BE2C (cell line): ENCODE measurements at regions not wholly inside any gene's neighbourhood (a gene's known extent, or its start where the extent isn't known, plus 50 kb on each side); places are given as distances from the start of the nearest gene placed in this dataset.
"Not testable (repeated sequence)": the region's sequence is repeated elsewhere in the genome, so short reads cannot be mapped to it uniquely, and the experiment has no call there.

ENCODE experiments used
- DNase-seq: peaks from one replicate; pipeline ENCODE4 v3.0.0-alpha.2; 2020
- H3K27me3 ChIP-seq: fragments of 250-450 bp; sonication (Bioruptor Pico); 2 replicates; pipeline ENCODE4 v1.5.1; 2020; ENCODE audit warnings: mild to moderate bottlenecking
- H3K36me3 ChIP-seq: fragments of 250-450 bp; sonication (Bioruptor Pico); 2 replicates; pipeline ENCODE4 v1.5.1; 2020; ENCODE audit warnings: mild to moderate bottlenecking
- H3K4me1 ChIP-seq: fragments of 250-450 bp; sonication (Bioruptor Pico); 2 replicates; pipeline ENCODE4 v1.5.1; 2020
- H3K4me3 ChIP-seq: 2 replicates; pipeline ENCODE4 v1.5.1; 2011; ENCODE audit warnings: low read depth, low read length
- H3K9me3 ChIP-seq: fragments of 250-450 bp; sonication (Bioruptor Pico); 2 replicates; pipeline ENCODE4 v1.5.1; 2020
- TF ChIP-seq, protein P1 (sequence below): IDR thresholded peaks from 2 replicates; pipeline ENCODE4 v1.5.1; 2012; ENCODE audit warnings: mild to moderate bottlenecking, low read depth, low read length

DNA sequence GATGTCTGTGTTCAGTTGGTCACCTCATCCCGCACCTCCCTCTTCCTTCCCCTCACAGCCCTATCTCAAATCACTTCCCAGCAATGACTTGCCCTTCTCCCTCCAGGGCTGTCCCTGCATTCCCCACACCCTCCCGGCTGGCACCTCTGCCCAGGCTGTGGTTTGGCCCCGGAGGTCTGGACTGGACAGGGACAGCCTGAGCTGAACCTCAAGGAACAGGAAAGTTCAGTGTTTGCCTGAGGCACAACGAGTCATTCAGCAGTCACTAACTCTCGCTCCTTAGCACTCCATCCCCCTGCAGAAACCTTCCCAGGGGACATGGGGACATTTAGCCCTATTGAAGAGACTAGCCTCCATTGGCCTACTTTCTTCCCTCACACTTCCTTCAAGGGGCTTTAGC, 58.3 kb upstream of the MAP3K1 start:
- Histone ChIP-seq H3K9me3 (0 out of 2 replicates have a peak, but pooled peaks cover 3% of the 10 kb centered on the region), H3K4me3 (no peak overlapping the region), H3K36me3 (no peaks in the 10 kb centered on the region), H3K4me1 (peaks cover 9% of the 10 kb centered on the region), H3K27me3 (no peaks in the 10 kb centered on the region)
- TF ChIP-seq, protein P1, sequence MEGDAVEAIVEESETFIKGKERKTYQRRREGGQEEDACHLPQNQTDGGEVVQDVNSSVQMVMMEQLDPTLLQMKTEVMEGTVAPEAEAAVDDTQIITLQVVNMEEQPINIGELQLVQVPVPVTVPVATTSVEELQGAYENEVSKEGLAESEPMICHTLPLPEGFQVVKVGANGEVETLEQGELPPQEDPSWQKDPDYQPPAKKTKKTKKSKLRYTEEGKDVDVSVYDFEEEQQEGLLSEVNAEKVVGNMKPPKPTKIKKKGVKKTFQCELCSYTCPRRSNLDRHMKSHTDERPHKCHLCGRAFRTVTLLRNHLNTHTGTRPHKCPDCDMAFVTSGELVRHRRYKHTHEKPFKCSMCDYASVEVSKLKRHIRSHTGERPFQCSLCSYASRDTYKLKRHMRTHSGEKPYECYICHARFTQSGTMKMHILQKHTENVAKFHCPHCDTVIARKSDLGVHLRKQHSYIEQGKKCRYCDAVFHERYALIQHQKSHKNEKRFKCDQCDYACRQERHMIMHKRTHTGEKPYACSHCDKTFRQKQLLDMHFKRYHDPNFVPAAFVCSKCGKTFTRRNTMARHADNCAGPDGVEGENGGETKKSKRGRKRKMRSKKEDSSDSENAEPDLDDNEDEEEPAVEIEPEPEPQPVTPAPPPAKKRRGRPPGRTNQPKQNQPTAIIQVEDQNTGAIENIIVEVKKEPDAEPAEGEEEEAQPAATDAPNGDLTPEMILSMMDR, result no peak
- peak; percentile 27 for DNase-seq

DNA sequence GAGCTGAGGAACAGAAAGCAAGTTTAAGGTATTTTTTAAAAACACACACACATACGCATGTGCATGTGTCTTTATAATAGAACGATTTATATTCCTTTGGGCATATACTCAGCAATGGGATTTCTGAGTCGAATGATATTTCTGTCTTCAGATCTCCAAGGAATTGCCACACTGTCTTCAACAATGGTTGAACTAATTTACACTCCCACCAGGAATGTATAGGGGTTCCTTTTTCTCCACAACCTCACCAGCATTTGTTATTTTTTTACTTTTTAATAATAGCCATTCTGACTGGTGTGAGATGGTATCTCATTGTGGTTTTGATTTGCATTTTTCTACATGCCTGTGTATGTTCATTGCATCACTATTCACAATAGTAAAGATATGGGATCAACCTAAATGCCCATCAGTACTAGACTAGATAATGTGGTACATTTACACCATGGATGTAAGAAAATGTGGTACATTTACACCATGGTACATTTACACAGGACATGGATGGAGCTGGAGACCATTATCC, 60.3 kb upstream of the MAP3K1 start:
- H3K9me3 ChIP-seq, result 0 out of 2 replicates have a peak, but pooled peaks cover 3% of the 10 kb centered on the region
- H3K36me3 ChIP-seq, result no peaks in the 10 kb centered on the region
- no peak for DNase-seq
- H3K4me3 ChIP-seq, result no peak overlapping the region
- TF ChIP-seq, protein P1, result no peak
- no peaks in the 10 kb centered on the region; the same call in 1 of the 2 replicates for H3K4me1 ChIP-seq
- H3K27me3 ChIP-seq, result no peaks in the 10 kb centered on the region

DNA sequence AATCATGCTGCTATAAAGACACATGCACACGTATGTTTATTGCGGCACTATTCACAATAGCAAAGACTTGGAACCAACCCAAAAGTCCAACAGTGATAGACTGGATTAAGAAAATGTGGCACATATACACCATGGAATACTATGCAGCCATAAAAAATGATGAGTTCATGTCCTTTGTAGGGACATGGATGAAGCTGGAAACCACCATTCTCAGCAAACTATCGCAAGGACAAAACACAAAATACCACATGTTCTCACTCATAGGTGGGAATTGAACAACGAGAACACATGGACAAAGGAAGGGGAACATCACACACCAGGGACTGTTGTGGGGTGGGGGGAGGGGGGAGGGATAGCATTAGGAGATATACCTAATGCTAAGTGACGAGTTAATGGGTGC, 61.8 kb upstream of the MAP3K1 start:
- DNase-seq, H3K9me3 ChIP-seq, H3K4me3 ChIP-seq, H3K4me1 ChIP-seq, H3K27me3 ChIP-seq, H3K36me3 ChIP-seq: not testable (repeated sequence)

- no peak for DNase-seq
- TF ChIP-seq, protein P1, result no peak
- H3K36me3 ChIP-seq, result no peaks in the 10 kb centered on the region
- H3K27me3 ChIP-seq, result no peaks in the 10 kb centered on the region
- H3K4me3 ChIP-seq, result no peak overlapping the region
- H3K4me1 ChIP-seq, result peaks cover 4% of the 10 kb centered on the region; the same call in 1 of the 2 replicates
- 0 out of 2 replicates have a peak, but pooled peaks cover 3% of the 10 kb centered on the region for H3K9me3 ChIP-seq
Measured at GRCh38 chr5:56751572-56752313, 63.6 kb upstream of the MAP3K1 start.

DNA sequence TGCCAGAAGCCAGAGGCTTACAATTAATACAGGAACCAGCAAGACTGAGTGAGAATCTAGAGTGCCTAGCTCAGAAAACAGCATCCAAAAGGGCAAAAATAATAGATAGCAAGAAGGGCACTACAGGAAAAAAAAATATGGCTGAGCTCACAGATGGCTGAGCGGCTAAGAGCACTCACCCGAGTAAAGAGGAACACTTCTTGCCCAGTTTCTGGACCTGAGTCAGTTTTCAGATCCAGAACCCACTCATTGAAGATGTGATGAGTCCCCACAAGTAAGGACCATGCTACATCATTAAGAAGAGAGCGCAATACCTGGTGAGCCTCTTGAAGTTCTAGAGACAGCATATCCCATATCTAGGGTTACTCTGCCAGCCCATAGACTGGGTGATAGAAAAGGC, 65.5 kb upstream of the MAP3K1 start:
- 0 out of 2 replicates have a peak, but pooled peaks cover 3% of the 10 kb centered on the region for H3K9me3 ChIP-seq
- H3K27me3 ChIP-seq, result no peaks in the 10 kb centered on the region
- peaks cover 4% of the 10 kb centered on the region; the same call in 1 of the 2 replicates for H3K4me1 ChIP-seq
- no peaks in the 10 kb centered on the region for H3K36me3 ChIP-seq
- no peak overlapping the region for H3K4me3 ChIP-seq
- DNase-seq, result no peak
- TF ChIP-seq, protein P1, result no peak

DNA sequence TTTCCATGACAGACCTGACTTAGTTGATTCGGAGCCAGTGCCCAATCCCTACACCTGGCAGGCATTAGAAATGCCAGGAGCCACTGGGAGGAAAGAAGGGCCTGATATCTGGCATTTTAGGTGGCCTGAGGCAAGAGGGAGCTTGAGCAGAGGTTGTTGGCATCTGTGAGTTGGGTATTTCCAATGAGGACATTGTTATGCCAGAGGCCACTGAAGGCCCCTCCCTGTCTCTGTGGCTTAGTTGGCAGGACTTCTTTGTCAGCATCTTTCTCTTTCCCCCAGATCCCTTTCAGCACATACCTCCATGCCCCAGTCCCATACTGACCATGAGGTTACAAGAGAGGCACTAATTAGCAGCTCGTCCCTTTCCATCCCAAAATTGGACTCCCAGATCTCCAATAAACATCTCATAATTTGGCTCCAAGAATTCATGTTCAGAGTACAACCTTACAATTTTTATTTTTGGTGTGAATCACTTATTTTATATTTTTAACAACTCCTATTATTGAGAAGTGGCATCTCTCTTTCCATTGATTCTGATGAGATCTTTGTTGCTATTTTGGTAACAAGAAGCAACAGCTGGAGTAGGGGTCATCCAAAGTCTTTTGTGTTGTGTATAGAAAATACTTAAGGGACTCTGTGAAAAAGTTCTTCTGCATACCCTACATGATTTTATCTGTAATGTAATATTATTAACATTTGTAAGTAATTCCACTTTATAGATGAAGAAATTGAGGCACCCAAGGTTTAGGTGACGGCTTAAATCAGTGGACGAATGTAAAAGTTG, 68.6 kb upstream of the MAP3K1 start:
- Histone ChIP-seq H3K9me3 (no peaks in the 10 kb centered on the region; the same call in 1 of the 2 replicates), H3K4me3 (no peak overlapping the region), H3K27me3 (no peaks in the 10 kb centered on the region), H3K36me3 (no peaks in the 10 kb centered on the region), H3K4me1 (peaks cover 4% of the 10 kb centered on the region; the same call in 1 of the 2 replicates)
- DNase-seq, result no peak
- TF ChIP-seq, protein P1, result no peak
